MG63 (cell line): ENCODE measurements at regions not wholly inside any gene's neighbourhood (a gene's known extent, or its start where the extent isn't known, plus 50 kb on each side); places are given as distances from the start of the nearest gene placed in this dataset.

Experiments used
- DNase-seq: peaks from one replicate; pipeline ENCODE4 v3.0.0-alpha.2; 2020
- H3K27me3 ChIP-seq: fragments of 250-450 bp; sonication (Bioruptor Pico); 2 replicates; pipeline ENCODE4 v1.5.1; 2020; ENCODE audit warnings: mild to moderate bottlenecking, moderate library complexity
- H3K36me3 ChIP-seq: fragments of 250-450 bp; sonication (Bioruptor Pico); 2 replicates; pipeline ENCODE4 v1.5.1; 2020; ENCODE audit warnings: mild to moderate bottlenecking, moderate library complexity
- H3K4me3 ChIP-seq: fragments of 250-450 bp; sonication (Bioruptor Pico); 2 replicates; pipeline ENCODE4 v1.5.1; 2020; ENCODE audit warnings: mild to moderate bottlenecking, moderate library complexity
- H3K9me3 ChIP-seq: fragments of 250-450 bp; sonication (Bioruptor Pico); 2 replicates; pipeline ENCODE4 v1.5.1; 2020; ENCODE audit warnings: mild to moderate bottlenecking, moderate library complexity

DNA sequence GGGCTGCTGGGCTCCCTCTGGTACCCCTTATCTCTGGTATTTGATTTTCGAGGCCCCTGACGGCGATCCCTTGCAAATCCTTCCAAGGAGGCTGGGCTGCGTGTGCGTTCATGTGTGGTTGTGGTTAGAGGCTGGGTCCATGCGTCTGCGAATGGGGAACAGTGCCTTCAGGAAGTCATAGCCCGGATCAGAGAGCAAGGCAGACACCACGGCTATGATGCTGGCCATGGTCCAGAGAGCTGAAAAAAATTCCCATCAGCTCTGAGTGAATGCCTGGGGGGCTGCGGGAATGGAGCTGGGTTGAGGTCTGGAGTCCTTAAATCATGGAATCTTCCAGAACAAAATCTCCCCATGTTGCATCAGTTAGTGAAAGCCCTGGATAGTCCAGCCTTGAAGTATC lies 145.5 kb downstream of the ACKR3 start:
- Histone ChIP-seq H3K9me3 (no peaks in the 10 kb centered on the region), H3K27me3 (no peaks in the 10 kb centered on the region), H3K4me3 (no peak overlapping the region), H3K36me3 (no peaks in the 10 kb centered on the region)
- no peak for DNase-seq

- H3K4me3 ChIP-seq, result no peak overlapping the region
- no peaks in the 10 kb centered on the region for H3K27me3 ChIP-seq
- no peaks in the 10 kb centered on the region for H3K9me3 ChIP-seq
- DNase-seq, result no peak
- H3K36me3 ChIP-seq, result no peaks in the 10 kb centered on the region
Measured at GRCh38 chr2:236715491-236715961, 145.9 kb downstream of the ACKR3 start.

DNA sequence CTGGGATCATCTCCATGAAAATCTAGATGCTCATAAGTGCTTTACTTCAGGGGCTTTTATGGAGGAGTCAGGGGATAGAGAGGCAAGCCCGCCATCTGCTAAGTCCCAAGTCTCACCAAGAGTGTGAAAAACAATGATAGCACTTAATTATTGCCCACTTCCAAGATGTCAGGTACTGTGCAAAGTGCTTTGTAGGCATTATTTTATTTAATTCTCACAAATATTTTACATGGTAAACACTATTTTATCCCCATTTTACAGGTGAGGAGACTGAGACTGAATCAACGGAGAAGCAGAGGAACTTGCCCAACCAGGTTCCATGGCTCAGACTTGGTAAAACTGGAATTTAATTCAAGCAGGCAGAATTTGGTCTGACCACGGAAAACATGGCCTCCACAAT lies 147.5 kb downstream of the ACKR3 start:
- Histone ChIP-seq H3K4me3 (no peak overlapping the region), H3K9me3 (no peaks in the 10 kb centered on the region), H3K27me3 (no peaks in the 10 kb centered on the region), H3K36me3 (no peaks in the 10 kb centered on the region)
- no peak for DNase-seq

DNA sequence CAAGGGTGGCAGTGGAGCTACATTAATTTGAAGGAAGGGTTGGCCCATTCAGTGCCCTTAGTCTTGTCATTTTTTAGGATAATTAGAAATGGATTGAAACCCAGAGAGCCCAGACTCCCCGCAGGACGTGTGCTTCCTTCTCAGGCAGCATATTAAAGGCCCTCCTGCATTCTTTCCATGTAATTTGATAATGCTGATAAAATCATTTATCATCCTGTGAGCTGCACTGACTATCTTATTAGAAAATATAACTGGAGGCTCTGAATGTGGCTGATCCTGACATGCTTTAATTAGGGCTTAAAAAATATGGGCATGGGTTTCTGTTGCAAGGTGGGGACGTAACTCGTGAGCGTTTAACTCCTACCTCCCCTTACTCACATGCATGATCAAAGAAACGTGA lies 148.1 kb downstream of the ACKR3 start:
- Histone ChIP-seq H3K4me3 (no peak overlapping the region), H3K9me3 (no peaks in the 10 kb centered on the region), H3K36me3 (no peaks in the 10 kb centered on the region), H3K27me3 (no peaks in the 10 kb centered on the region)
- DNase-seq, result no peak

DNA sequence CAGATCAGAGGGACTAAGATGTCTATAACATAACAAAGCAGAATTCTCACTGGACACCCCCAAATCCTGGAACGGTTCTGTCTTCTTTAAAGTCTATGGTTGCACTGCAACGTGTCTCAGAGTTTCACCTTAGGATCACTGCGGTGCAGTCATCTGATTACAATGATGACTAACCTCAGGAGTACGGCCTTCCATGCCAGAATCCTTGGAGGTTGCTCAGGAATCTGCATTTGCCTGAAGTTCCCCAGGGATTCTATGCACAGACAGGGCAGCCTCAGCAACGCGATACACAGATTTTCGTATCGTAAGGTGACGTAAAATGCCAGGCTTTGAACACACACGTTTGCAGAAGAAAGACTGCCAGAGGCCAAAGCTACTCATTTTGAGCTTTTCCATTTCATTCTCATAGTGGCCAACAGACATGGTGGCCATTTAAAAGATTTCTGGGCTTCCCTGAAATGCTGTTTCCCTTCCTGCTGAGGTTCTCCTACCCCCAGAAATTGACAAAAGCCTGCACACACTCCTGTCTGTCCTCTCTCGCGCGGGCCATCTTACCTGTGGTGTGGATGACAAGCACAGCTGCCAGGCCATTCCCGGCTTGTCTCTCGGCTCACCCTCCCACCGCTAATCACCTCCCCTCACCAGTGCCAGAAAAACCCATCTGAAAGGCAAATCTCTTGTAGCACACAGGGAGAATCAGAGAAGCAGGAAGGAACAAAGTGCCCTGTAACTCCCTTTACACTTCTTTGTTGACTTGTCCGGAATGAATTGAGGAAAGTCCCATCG lies 148.8 kb downstream of the ACKR3 start:
- no peak for DNase-seq
- no peaks in the 10 kb centered on the region for H3K36me3 ChIP-seq
- H3K9me3 ChIP-seq, result no peaks in the 10 kb centered on the region
- H3K4me3 ChIP-seq, result no peak overlapping the region
- no peaks in the 10 kb centered on the region for H3K27me3 ChIP-seq

DNA sequence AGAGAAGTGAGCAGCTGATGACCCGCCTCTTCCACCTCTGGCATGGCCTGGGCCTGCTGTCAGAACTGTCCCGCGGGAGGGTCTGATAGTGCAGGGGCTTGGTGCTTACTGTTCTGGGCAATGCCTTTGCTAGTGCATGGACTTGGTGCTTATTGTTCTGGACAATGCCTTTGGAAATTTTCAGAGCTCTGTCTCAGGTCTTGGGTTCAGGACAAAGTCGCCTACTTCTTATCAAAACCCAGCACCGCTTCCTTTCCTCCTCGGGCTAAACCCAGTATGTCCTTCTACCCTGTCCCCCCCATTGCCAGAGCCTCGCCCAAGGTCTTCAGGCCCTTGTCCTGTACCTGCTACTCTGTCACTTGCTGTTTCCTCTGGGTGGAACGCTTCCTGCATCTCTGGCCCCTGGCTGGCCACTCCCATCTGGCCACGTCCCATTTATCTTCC lies 149.6 kb downstream of the ACKR3 start:
- no peak for DNase-seq
- no peaks in the 10 kb centered on the region for H3K36me3 ChIP-seq

GRCh38 chr2:236720974-236721540 lies 151.4 kb downstream of the ACKR3 start:
- Histone ChIP-seq H3K9me3 (no peaks in the 10 kb centered on the region), H3K4me3 (no peak overlapping the region), H3K27me3 (no peaks in the 10 kb centered on the region), H3K36me3 (no peaks in the 10 kb centered on the region)
- DNase-seq, result no peak

More for the DNA sequence above, 149.6 kb downstream of the ACKR3 start:
- no peaks in the 10 kb centered on the region for H3K9me3 ChIP-seq
- no peaks in the 10 kb centered on the region for H3K27me3 ChIP-seq
- H3K4me3 ChIP-seq, result no peak overlapping the region

DNA sequence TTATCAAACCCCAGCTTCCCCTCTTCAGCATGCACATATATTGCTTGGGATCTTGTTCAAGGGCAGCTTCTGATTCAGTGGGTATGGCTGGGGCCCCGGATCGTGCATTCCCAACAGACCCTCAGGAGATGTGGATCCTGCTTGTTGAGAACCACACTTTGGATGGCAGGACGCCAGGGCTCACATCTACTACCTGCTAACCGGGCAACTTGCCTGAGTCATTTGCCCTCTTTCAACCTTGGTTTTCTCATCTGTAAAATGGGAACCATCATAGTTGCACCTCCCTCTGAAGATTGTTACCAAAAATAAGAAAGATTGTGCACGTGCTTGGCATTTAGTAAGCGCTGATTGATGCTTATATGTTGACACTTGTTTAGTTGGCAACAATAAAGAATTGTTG lies 154.6 kb downstream of the ACKR3 start:
- no peak for DNase-seq
- no peaks in the 10 kb centered on the region for H3K9me3 ChIP-seq
- no peaks in the 10 kb centered on the region for H3K36me3 ChIP-seq
- H3K27me3 ChIP-seq, result no peaks in the 10 kb centered on the region
- no peak overlapping the region for H3K4me3 ChIP-seq

DNA sequence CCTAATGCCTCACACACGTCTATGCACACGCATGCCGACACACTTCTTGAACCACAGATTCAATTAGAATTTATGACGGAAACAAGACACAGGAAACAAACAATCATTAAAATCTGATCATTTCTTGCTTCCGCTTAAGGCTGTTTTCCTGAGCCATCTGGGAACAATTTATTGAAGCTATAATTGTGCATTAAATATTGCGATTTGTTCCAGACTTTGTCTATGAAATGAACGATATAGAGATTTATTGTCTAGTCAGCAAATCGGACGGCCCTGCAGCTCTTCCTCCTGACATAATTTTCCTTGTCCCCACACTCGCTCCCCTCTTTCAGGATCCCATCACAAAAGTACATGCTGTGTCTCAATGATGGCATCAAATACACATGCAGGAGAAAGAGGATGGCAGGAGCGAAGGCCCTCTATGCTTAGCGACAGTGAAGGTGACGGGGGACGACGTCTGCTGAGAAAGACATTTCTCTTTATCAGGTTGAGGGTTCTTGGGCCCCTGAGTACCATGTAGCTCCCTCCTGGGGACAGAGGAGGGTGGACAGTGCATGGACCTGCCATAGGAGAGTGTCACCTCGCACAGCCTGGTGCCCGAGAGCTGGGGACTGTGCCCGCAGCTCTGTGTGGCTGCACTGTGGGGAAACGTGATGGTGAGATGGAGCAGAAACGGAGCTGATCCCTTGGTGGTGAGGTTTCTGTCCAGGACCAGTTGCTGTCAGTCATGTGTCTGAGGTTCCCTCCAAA lies 157.3 kb downstream of the ACKR3 start:
- H3K36me3 ChIP-seq, result no peaks in the 10 kb centered on the region
- DNase-seq, result no peak
- no peaks in the 10 kb centered on the region for H3K9me3 ChIP-seq

DNA sequence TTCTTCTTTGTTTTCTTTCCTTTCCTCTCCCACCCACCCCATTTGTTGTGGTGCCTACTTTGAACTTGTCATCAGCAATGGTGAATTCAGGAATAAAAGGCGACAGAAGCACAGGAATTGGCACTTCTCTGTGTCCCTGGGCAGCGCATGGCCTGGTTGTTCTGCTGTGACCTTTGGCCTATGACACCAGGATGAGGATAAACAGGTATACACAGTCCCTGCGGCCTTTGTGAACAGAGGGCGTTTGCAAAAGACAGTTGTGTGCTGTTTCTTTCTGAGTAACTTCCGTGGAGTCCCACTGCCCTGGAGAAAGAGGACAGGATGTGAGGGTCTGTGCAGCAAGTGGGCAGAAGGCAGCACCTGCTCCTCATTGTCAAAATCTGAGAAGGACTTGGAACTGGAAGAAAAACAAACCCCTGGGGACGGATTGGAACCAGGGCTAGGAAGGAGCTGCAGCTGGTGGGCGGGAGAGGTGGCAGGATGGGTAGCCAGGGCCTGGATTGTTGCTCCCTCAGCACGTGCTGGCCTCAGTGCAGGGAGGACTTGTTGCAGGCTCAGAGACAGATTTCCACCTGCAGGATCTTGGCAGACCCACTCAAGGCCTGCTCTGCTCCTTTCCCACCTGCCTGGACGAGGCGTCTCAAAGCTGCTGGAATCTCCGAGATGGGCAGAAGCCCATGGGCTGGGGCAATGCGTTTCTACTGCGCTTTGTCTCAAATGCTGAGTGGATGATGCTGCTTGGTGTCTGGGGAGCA lies 159.5 kb downstream of the ACKR3 start:
- Histone ChIP-seq H3K9me3 (no peaks in the 10 kb centered on the region), H3K36me3 (no peaks in the 10 kb centered on the region), H3K4me3 (no peak overlapping the region), H3K27me3 (no peaks in the 10 kb centered on the region)
- no peak for DNase-seq

More for the DNA sequence above, 157.3 kb downstream of the ACKR3 start:
- Histone ChIP-seq H3K4me3 (no peak overlapping the region), H3K27me3 (no peaks in the 10 kb centered on the region)

GRCh38 chr2:236730393-236730792 lies 160.8 kb downstream of the ACKR3 start:
- no peaks in the 10 kb centered on the region for H3K27me3 ChIP-seq
- no peaks in the 10 kb centered on the region for H3K36me3 ChIP-seq
- H3K9me3 ChIP-seq, result no peaks in the 10 kb centered on the region
- no peak for DNase-seq
- no peak overlapping the region for H3K4me3 ChIP-seq

DNA sequence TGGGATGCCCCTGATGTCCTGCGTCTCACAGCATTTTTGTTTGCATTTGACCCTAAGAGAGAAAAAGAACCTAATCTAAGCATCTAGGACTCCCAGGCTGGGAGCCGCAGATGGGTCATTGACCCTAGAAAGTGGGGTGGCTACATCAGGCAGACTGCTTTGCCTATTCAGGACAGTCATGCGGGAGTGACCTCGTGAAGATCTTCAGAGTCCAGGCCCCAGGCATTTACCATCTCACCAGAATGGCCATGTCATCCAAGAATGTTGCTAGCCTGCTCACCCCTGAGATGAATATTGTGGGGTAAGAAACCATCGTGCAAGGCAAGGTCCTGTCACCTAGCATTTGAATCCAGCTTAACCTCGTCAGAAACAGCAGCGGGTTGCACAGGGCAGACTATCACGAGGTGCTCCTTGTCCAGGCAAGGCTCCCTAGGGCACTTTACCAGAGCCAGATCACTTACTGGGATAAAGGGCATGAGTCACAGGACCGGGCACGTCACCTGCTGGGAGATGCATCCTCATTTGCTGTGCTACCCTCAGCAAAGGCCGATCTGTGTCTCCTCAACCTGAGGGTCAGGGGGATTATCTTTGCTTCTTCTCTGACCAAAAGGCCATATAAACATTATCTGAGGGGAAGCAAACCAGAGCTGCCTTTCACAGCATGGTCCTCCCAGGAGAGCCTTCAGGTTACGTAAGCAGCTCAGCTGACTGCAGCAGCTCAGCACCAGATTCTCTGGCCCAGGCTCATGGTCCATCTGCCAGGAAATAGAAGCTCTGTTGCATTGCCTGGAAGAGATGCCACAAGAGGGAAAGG lies 162.3 kb downstream of the ACKR3 start:
- Histone ChIP-seq H3K36me3 (no peaks in the 10 kb centered on the region), H3K27me3 (no peaks in the 10 kb centered on the region), H3K9me3 (no peaks in the 10 kb centered on the region), H3K4me3 (no peak overlapping the region)
- DNase-seq, result peak; percentile 86

GRCh38 chr2:236733156-236733555 lies 163.5 kb downstream of the ACKR3 start:
- no peaks in the 10 kb centered on the region for H3K27me3 ChIP-seq
- DNase-seq, result no peak
- H3K4me3 ChIP-seq, result no peak overlapping the region

GRCh38 chr2:236735825-236736238 lies 166.2 kb downstream of the ACKR3 start:
- no peak overlapping the region for H3K4me3 ChIP-seq
- H3K27me3 ChIP-seq, result no peaks in the 10 kb centered on the region

More at GRCh38 chr2:236733156-236733555, 163.5 kb downstream of the ACKR3 start:
- Histone ChIP-seq H3K36me3 (no peaks in the 10 kb centered on the region), H3K9me3 (no peaks in the 10 kb centered on the region)

GRCh38 chr2:236738030-236738429 lies 168.4 kb downstream of the ACKR3 start:
- Histone ChIP-seq H3K27me3 (no peaks in the 10 kb centered on the region), H3K4me3 (no peak overlapping the region), H3K36me3 (no peaks in the 10 kb centered on the region), H3K9me3 (peaks cover 4% of the 10 kb centered on the region; the same call in 1 of the 2 replicates)
- no peak for DNase-seq

More at GRCh38 chr2:236735825-236736238, 166.2 kb downstream of the ACKR3 start:
- no peak for DNase-seq
- Histone ChIP-seq H3K9me3 (no peaks in the 10 kb centered on the region), H3K36me3 (no peaks in the 10 kb centered on the region)

GRCh38 chr2:236738896-236739295 lies 169.3 kb downstream of the ACKR3 start:
- Histone ChIP-seq H3K4me3 (no peak overlapping the region), H3K36me3 (no peaks in the 10 kb centered on the region), H3K9me3 (peaks cover 4% of the 10 kb centered on the region; the same call in 1 of the 2 replicates), H3K27me3 (no peaks in the 10 kb centered on the region)
- no peak for DNase-seq
